SK-N-SH treated with all-trans-retinoic acid at 6 μM for 48 hours (cell line): ENCODE measurements at regions not wholly inside any gene's neighbourhood (a gene's known extent, or its start where the extent isn't known, plus 50 kb on each side); places are given as distances from the start of the nearest gene placed in this dataset.

Experiments
- BACH2 ChIP-seq: fragments of 250-450 bp; sonication (Bioruptor Pico); IDR thresholded peaks from 2 replicates; pipeline ENCODE4 v1.9.0; 2021; ENCODE audit warnings: mild to moderate bottlenecking, borderline replicate concordance
- ISL1 ChIP-seq: fragments of 250-450 bp; sonication (Bioruptor Pico); IDR thresholded peaks from 2 replicates; pipeline ENCODE4 v2.1.2; 2022; ENCODE audit warnings: mild to moderate bottlenecking, moderate library complexity
- PPARA ChIP-seq: fragments of 250-450 bp; sonication (Bioruptor Pico); IDR thresholded peaks from 2 replicates; pipeline ENCODE4 v1.5.0; 2020; ENCODE audit warnings: mild to moderate bottlenecking, borderline replicate concordance
- ZFP3 ChIP-seq: fragments of 250-450 bp; sonication (Bioruptor Pico); IDR thresholded peaks from 2 replicates; pipeline ENCODE4 v1.5.0; 2020; ENCODE audit warnings: mild to moderate bottlenecking, moderate library complexity
- ZNF70 ChIP-seq: fragments of 450-650 bp; formaldehyde crosslinking; IDR thresholded peaks from 2 replicates; pipeline ENCODE4 v1.5.0; 2020; ENCODE audit warnings: mild to moderate bottlenecking, moderate library complexity

DNA sequence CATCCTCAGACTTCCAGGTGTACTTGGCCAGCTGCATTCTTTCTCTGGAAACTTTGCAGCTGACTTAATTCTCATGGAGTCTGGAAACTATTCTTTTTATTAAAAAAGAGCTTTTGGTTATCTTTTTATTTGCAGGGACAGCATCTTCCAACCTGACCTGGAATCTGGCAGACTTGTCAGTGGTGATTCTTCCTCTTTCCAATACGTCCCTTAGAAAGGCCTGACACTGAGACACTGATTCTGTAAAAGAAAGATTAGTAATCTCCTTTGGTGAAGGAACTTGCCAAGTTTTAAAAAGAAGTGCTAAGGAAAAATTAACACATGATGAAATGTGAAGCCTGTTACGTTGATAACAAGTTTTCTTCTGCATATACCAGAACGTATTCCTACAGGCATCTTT, 440.9 kb upstream of the RAG2 start:
- TF ChIP-seq PPARA (no peak), BACH2 (no peak), ZFP3 (no peak), ZNF70 (CRISPR knock-in tag) (no peak), ISL1 (no peak)
